ENCODE measurements at regions not wholly inside any gene's neighbourhood (a gene's known extent, or its start where the extent isn't known, plus 50 kb on each side); places are given as distances from the start of the nearest gene placed in this dataset.

DNA sequence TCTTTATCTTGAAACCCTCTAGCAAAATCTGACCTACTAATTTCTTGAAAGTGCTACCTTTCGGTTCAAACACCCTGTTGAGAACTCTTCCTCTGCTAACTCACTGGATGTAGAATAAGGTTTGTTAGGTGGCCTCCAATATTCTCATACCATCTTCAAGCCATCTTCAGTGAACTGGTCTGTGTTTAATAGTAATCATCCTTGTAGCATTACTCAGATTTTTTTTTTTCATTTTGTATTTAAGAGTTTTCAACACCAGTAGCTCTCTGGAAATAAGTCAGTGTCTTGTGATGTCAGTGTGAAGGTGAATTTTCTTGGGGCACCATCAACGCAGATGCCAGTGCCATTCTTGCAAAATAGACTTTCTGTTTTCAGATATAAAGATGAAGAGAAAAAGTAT is 140.6 kb upstream of the AHI1 start:
- no peak overlapping the region for H3K4me3 ChIP-seq
- H3K4me1 ChIP-seq = no peaks in the 10 kb centered on the region
- no peaks in the 10 kb centered on the region for H3K27me3 ChIP-seq
- H3K9me3 ChIP-seq = no peaks in the 10 kb centered on the region
- H3K27ac ChIP-seq = no peak overlapping the region
- no peak for TF ChIP-seq POLR2A (IDR thresholded peaks at IDR 0.05)
- TF ChIP-seq, protein P1, sequence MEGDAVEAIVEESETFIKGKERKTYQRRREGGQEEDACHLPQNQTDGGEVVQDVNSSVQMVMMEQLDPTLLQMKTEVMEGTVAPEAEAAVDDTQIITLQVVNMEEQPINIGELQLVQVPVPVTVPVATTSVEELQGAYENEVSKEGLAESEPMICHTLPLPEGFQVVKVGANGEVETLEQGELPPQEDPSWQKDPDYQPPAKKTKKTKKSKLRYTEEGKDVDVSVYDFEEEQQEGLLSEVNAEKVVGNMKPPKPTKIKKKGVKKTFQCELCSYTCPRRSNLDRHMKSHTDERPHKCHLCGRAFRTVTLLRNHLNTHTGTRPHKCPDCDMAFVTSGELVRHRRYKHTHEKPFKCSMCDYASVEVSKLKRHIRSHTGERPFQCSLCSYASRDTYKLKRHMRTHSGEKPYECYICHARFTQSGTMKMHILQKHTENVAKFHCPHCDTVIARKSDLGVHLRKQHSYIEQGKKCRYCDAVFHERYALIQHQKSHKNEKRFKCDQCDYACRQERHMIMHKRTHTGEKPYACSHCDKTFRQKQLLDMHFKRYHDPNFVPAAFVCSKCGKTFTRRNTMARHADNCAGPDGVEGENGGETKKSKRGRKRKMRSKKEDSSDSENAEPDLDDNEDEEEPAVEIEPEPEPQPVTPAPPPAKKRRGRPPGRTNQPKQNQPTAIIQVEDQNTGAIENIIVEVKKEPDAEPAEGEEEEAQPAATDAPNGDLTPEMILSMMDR (IDR thresholded peaks at IDR 0.05) = no peak
- TF ChIP-seq POLR2AphosphoS5 (IDR thresholded peaks at IDR 0.05) = no peak
- intact Hi-C loops (cut with DNase I; ENCODE audit: low total_unique reads) = no loop called here
- no peak for DNase-seq (ENCODE audit: low spot score in 2 of 2)
- H3K36me3 ChIP-seq = no peaks in the 10 kb centered on the region

DNA sequence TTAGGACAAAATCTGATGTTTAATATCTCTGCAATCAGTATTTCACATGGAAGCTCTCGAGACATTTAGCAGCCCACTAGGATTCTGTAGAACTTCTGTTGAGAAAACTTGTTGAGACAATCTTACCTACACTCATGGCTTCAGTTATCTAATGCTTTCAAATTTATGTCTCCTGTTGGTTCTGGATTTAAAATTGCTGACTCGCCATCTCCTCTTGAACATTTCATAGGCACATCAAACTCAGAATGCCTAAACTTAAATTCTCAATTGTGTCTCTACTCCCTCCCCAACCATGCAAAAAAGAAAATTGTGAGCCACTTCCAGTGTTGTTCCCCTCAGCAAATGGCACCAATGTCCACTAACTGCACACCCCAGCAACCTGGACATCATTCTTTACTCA is 142.5 kb upstream of the AHI1 start:
- TF ChIP-seq, protein P1 (IDR thresholded peaks at IDR 0.05) = no peak
- TF ChIP-seq POLR2A (IDR thresholded peaks at IDR 0.05) (no peak), POLR2AphosphoS5 (IDR thresholded peaks at IDR 0.05) (no peak)
- no peak for DNase-seq (ENCODE audit: low spot score in 2 of 2)

DNA sequence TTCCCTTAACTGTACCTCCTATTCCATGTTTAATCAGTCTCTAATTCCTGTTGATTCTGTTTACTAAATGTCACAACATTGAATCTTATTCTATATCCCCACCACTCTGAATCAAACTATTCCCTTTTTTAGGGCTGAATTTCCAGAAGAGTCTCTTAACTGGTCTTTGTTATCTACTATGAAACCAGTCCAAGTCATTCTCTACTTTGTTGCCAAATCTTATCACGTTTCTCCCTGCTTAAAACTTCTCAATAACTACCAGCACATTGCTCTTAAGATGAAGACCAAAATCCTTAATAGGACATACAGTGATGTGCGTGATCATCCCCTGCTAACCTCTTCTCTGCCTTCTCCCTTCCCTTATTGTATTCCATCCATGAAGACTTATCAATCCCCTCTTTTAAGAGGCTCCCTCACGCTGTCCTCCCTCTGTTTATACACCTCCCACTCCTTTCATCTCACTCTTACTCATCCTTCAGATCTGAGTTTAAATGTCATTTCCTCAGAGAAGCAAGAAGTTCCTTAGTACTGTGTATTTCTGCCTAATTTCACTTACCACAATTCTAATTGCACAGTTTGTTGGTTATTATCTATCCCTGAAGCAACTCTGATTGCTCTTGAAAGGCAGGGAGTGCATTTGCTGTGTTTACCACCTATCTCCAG is 143.0 kb upstream of the AHI1 start:
- intact Hi-C loops (cut with DNase I; ENCODE audit: low total_unique reads) = no loop called here
- Histone ChIP-seq H3K9me3 (no peaks in the 10 kb centered on the region), H3K36me3 (no peaks in the 10 kb centered on the region), H3K4me1 (no peaks in the 10 kb centered on the region), H3K27ac (no peak overlapping the region), H3K27me3 (no peaks in the 10 kb centered on the region), H3K4me3 (no peak overlapping the region)
- no peak for DNase-seq (ENCODE audit: low spot score in 2 of 2)
- no peak for TF ChIP-seq POLR2AphosphoS5 (IDR thresholded peaks at IDR 0.05)
- TF ChIP-seq, protein P1 (IDR thresholded peaks at IDR 0.05) = no peak

More for the DNA sequence above, 142.5 kb upstream of the AHI1 start:
- H3K27me3 ChIP-seq = no peaks in the 10 kb centered on the region
- H3K36me3 ChIP-seq = no peaks in the 10 kb centered on the region
- H3K9me3 ChIP-seq = no peaks in the 10 kb centered on the region
- H3K27ac ChIP-seq = no peak overlapping the region
- H3K4me1 ChIP-seq = no peaks in the 10 kb centered on the region
- intact Hi-C loops (cut with DNase I; ENCODE audit: low total_unique reads) = no loop called here
- no peak overlapping the region for H3K4me3 ChIP-seq

DNA sequence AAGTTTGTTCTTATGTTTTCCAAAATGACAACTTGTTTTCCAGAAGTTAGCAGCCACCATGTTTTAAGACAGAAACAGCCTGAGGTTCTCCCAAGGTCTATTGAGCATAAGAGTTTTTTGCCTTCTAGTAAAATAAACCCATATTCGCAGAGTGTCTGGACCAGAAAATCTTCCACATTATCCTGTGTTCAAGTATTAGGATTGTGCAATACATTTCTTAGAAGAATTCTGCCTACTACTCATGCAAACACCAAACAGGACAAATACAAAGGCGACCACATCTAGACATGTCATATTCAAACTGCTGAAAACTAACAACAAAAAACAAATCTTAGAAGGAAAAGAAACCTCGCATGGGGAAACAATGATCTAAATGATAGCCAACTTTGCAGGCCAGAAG is 145.4 kb upstream of the AHI1 start:
- H3K4me1 ChIP-seq = no peaks in the 10 kb centered on the region
- no peaks in the 10 kb centered on the region for H3K9me3 ChIP-seq
- H3K4me3 ChIP-seq = no peak overlapping the region
- no peaks in the 10 kb centered on the region for H3K36me3 ChIP-seq
- TF ChIP-seq, protein P1 (IDR thresholded peaks at IDR 0.05) = no peak
- TF ChIP-seq POLR2AphosphoS5 (IDR thresholded peaks at IDR 0.05) (no peak), POLR2A (IDR thresholded peaks at IDR 0.05) (no peak)
- intact Hi-C loops (cut with DNase I; ENCODE audit: low total_unique reads) = no loop called here
- H3K27ac ChIP-seq = no peak overlapping the region
- no peaks in the 10 kb centered on the region for H3K27me3 ChIP-seq
- no peak for DNase-seq (ENCODE audit: low spot score in 2 of 2)

DNA sequence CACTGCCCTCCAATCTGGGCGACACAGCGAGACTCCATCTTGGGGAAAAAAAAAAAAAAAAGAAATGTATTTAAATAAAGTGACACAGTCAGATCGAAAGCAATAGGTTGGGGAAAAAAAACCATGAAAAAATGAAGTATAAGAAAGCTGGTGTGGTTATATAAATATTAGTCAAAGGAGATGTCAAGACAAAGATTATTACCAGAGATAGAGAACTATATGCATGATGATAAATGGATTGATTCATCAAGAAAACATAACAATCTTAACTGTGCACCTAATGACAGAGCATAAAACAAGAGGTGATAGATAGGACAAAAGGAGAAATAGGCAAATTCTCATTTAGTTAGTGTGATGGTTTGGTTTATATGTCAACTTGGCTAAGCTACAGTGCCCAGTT is 146.9 kb upstream of the AHI1 start:
- intact Hi-C loops (cut with DNase I; ENCODE audit: low total_unique reads) = no loop called here
- TF ChIP-seq, protein P1 (IDR thresholded peaks at IDR 0.05) = no peak
- TF ChIP-seq POLR2A (IDR thresholded peaks at IDR 0.05) (no peak), POLR2AphosphoS5 (IDR thresholded peaks at IDR 0.05) (no peak)
- Histone ChIP-seq H3K9me3 (peaks cover 0 to 9% of the 10 kb centered on the region in 2 donors), H3K4me1 (no peaks in the 10 kb centered on the region), H3K27me3 (no peaks in the 10 kb centered on the region), H3K36me3 (no peaks in the 10 kb centered on the region), H3K27ac (no peak overlapping the region), H3K4me3 (no peak overlapping the region)
- DNase-seq (ENCODE audit: low spot score in 2 of 2) = no peak

Data from breast epithelium (tissue), 4 donors.